IPS-18c (cell line): ENCODE measurements at regions not wholly inside any gene's neighbourhood (a gene's known extent, or its start where the extent isn't known, plus 50 kb on each side); places are given as distances from the start of the nearest gene placed in this dataset.

Experiments used
- H3K4me3 ChIP-seq: 2 replicates; pipeline ENCODE4 v1.7.0; 2013; ENCODE audit warnings: low read depth, mild to moderate bottlenecking, low read length, moderate library complexity; ENCODE audit not compliant: insufficient read depth
- H3K9me3 ChIP-seq: one replicate; pipeline ENCODE4 v1.6.1; 2013; ENCODE audit warnings: mild to moderate bottlenecking, low read length, moderate library complexity; ENCODE audit not compliant: control insufficient read depth, insufficient read depth

DNA sequence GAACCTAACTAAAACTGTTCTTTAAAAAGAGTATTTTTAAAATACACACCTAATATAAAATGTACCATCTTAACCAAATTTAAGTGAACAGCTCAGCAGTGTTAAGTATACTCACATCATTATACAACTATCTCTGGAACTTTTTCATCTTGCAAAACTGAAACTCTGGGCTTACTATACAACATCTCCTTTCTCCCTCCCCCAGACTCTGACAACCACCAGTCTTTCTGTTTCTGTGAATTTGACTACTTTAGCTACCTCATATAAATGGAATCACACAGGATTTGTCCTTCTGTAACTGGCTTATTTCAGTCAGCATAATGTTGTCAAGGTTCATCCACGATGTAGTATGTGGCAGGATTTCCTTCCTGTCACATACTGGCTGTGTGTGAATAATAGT lies 93.5 kb downstream of the FOXD1 start:
- Histone ChIP-seq H3K9me3 (no peaks in the 10 kb centered on the region), H3K4me3 (no peak overlapping the region)

DNA sequence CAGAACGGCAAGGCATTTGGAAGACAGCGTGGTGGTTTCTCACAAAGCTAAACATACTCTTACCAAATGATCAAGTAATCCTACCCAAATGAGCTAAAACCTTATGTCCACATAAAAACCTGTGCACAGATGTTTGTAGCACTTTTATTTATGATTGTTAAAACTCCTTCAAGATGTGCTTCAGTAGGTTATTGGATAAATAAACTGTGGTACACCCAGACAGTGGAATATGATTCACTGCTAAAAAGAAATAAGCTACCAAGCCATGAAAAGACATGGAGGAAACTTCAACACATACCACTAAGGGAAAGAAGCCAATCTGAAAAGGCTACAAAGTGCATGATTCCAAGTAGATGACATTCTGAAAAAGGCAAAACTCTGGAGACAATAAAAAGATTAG lies 94.2 kb downstream of the FOXD1 start:
- Histone ChIP-seq H3K9me3 (no peaks in the 10 kb centered on the region), H3K4me3 (no peak overlapping the region)

DNA sequence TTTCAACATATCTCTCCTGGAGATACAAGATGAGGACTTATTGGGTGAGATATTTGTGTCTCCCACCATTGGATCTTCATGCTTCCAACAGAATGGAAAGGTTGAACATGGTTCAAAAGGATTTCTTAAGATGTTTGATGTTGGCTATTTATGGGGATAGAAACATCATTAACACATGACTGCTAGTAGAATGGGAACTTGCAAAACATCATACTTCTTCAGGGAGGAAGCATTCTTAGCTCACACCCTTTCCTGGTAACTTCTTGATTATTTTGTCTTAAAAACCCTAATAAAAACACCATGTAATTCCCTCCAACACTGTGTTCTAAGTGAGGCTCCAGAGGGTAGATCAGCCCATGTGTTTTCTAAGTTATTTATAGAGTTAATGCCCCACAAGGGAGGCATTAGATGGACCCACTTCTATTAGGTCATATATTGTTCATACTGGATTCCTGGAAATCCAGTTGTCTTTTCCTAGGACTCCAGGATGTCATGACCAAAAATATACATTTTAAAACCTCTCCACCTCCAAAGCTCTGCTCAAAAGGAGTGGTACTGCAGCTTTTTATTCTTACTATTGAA lies 95.8 kb downstream of the FOXD1 start:
- Histone ChIP-seq H3K4me3 (no peak overlapping the region), H3K9me3 (peaks cover 3% of the 10 kb centered on the region)

DNA sequence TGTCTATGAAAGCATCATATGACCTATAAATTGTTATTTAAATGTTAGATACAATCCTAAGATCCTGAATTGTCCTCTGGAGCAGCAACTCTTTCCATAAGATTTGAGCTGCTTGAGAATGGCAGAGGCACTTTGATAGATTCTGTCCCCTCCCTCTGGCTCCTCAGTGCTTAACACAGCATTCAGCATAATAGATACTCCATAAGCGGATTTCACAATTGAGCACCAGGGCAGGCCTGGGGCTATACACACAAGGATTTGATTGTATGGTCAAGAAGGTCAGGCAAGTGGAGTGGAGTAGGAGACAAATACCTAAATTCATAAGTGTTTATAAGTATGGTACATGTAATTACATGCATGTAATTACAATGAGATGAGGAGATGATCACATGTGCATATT lies 96.3 kb downstream of the FOXD1 start:
- Histone ChIP-seq H3K9me3 (peaks cover 3% of the 10 kb centered on the region), H3K4me3 (no peak overlapping the region)

DNA sequence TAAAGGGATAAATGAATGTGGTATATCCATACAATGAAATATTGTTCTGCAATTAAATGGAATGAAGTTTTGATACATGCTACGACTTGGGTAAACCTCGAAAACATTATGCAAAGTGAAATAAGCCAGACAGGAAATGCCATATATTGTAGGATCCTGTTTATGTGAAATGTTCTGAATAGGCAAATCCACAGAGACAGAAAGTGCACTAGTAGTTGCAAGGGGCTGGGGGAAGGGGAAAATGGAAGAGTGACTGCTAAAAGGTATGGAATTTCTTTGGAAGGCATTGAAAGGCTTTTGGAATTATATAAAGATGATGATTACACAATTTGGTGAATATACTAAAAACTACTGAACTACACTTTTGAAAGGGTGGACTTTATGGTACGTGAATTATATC lies 97.0 kb downstream of the FOXD1 start:
- peaks cover 3% of the 10 kb centered on the region for H3K9me3 ChIP-seq
- no peak overlapping the region for H3K4me3 ChIP-seq

DNA sequence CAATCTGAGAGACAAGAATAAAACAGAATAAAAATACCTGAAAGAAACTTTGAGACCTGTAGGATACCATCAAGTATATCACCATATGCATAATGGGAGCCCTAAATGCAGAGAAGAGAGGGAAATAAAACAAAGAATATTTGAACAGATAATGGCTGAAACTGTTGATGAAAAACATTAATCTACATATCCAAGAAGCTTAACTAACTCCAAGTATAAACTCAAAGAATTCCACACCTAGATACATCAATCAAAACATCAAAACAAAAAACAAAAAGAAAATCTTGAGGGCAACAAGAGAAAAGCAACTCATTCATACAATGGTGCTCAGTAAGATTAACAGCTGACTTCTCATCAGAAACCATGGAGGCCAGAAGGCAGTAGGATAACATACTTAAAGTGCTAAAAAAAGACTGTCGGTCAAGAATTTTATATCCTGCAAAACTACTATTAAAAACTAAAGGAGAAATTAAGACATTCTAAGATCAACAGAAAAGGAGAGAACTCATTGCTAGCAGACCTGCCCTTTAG lies 101.6 kb downstream of the FOXD1 start:
- H3K4me3 ChIP-seq, result no peak overlapping the region
- peaks cover 3% of the 10 kb centered on the region for H3K9me3 ChIP-seq

DNA sequence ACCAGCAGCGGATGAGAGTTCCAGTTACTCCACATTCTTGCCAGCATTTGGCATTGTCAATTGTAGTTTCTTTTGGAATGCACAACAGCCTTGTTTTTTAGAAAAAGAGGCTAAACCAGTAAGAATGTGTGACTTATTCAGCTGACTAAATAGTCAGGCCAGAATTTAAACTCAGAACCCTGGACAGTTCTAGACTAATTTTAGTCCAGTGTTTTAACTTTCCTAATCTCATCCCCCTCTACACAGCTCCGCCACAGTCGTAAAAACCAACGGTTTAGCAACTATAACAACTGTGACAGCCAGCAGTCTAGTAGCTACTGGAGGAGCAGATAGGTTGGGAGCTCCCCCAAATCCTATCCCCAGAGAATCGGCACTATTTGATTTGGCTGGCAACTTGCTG lies 103.7 kb downstream of the FOXD1 start:
- peaks cover 3% of the 10 kb centered on the region for H3K9me3 ChIP-seq

DNA sequence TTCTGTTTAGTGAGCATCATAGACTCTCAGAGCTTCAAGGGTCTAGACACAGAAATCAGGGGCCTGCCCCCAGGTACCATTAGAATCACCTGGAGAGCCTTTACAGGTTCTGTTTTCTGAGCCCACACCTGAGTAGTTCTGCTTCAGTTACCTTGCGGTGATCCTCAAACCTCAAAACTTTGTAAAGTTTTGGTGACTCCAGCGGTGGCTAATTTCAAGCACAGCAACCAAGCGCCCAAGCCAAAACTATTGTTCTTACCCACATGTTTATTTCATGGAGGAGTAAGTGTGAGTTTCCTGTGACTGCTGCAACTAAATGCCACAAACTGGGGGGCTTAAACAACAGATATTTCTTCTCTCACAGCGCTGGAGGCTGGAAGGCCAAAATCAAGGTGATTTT lies 108.9 kb downstream of the FOXD1 start:
- H3K9me3 ChIP-seq, result no peaks in the 10 kb centered on the region

More for the DNA sequence above, 103.7 kb downstream of the FOXD1 start:
- no peak overlapping the region for H3K4me3 ChIP-seq

DNA sequence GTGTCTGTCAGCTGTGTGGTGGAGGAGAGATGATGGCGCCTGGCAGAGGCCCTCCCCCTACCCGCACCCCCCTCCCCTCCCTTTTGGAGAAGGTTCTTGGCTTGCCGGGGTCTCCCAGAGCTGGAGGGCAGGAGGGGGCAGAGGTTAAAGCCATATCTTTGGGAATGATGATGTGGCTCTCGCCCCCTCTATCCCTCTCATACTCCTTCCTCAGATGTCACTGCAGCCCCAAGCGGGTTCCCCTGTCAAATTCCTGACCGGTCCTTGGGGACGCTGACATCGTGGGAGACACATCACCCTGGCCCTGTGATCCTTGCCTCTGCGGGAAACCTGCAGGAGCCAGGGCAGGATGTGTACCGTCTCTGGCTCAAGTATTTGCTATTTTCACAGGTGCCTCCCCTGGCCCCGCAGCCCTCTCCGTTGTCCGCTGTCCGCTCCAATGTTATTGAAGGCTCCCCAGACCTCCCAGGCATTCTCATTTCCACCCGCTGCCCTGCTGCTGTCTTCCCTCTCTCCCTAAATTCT lies 109.5 kb downstream of the FOXD1 start:
- Histone ChIP-seq H3K4me3 (no peak overlapping the region), H3K9me3 (no peaks in the 10 kb centered on the region)

More for the DNA sequence above, 108.9 kb downstream of the FOXD1 start:
- H3K4me3 ChIP-seq, result no peak overlapping the region

DNA sequence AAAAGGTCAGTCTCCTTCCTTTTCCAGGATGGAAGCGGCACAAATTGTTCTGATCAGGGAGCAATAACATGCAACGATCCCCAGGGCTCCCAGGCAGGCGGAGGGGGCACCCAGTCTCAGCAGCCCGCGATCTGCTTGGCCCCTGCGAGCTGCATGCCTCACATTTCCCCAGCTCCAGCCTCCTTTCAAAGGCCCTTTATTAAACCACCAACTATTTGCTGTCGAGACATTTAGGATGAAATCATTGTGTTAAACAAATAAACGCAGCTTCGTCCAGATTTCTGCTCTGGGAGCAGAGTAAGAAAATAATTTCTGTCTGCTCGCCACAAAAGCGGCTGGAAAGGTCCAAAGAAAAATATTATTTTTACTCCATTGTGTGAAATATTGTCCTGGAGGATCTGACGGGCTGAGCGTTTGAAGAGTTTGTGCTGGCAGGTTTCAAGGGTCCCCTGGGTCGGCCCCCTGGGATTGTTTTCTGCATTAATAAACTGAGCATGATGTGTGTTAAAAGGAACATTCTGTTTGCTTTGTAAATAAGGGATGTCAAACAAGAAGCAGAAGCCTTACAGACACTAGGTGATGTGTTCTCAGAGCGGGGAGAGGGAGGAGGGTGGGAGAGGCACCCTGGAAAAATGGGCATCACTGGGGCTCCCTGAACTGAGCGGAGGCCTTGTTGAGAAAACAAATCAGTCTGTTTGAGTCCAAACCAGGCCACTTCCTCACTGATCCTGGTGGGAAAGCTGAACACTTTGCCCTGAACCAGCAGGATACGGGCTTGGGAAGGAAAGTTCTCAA lies 110.1 kb downstream of the FOXD1 start:
- Histone ChIP-seq H3K9me3 (no peaks in the 10 kb centered on the region), H3K4me3 (no peak overlapping the region)

DNA sequence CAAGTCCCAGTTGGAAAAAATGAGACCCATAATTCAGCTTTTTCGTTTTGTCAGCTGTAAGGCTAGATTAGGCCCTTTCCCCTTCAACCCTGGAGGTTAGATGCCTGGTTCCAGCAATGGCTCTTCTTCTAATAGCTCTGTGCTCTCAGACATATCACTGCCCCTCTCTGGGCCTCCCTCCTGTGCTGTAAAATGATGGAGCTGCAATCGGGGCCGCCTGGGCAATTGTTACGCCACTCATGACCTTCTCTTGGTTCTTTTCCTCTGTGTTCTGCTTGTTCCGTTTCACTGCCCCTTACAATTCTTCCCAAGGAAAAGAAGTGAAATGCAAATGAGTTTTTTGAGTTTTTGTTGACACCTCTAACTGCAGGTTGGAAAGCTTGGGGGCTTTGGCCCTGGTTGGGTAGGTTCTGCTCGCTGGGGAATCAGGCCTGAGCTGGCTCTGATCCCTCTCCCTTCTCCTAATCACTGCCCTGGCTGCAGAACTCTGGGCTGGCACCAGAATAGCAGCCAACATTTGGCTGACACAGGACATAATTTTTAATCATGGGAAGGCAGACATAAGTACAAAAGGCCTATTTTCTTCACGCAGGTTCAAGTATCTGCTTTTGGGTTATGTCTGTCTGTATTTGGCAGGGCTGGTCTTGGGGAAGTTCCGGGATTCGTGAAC lies 110.9 kb downstream of the FOXD1 start:
- no peak overlapping the region for H3K4me3 ChIP-seq
- H3K9me3 ChIP-seq, result no peaks in the 10 kb centered on the region

DNA sequence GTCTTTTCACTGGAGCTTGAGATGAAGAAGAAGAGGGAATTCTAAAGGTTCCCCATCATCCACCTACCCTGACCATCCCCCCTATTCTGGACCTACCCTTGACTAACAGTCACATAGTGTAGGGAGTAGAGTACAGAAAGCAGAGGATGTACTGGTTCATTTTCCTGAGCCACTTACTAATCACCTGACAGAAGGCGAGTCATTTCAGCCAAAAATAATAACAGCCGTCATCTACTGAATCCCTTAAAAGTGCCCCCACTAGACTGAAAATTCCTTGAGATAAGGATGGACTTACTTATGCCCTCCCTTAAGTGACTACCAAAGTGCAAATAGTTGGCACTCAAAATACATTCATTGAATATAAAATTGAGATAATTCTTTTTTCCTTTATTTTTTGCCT lies 112.2 kb downstream of the FOXD1 start:
- Histone ChIP-seq H3K4me3 (no peak overlapping the region), H3K9me3 (no peaks in the 10 kb centered on the region)

DNA sequence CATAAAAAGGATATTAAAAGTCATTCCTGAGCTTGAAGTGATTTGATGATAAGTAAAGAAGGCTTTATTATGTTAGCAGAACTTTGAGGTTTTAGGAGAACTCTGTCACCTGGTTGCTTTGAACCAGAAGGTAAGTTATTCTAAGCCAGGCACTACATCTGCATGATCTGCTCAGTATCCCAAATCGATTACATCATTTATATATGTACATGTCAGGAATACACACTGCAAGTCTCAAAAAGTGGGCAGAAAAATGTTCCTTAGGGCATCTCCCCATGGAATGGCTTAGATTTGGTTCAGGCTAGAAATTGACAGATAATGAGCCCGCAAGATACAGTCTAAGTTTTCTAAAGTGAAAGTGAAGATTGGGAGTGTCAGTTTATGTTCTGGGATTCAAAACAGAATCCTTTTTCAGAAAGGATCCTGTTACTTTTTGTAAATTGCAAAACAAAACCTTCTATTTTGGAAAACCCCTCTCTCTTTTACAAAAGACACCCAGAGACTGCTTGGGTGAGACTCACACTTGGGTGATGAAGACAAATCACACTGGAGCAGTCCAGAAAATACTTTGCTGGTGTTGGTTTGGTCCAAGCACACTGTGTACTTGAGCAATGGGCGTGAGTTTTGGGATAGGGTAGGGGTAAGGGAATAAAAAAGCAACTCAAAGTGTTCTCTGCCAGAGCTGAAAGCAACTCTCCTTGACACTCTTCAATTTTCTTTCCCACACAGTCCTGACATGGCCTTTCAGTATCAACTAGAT lies 114.5 kb downstream of the FOXD1 start:
- H3K4me3 ChIP-seq, result no peak overlapping the region
- H3K9me3 ChIP-seq, result no peaks in the 10 kb centered on the region

DNA sequence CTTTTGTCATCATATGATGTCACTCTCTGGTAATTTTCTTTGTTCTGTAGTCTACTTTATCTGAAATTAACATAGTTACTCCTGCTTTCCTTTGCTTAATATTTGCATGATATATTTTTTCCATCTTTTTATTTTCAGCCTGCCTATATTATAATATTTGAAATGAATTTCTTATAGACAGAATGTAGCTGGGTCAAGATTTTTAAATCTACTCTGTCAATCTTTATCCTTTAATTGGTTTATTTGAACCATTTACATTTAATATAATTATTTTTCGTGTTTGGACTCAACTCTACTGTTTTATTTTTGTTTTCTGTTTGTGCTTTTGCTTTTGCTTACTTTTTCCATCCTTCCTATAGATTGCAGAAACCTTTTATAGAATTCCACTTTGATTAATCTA lies 118.0 kb downstream of the FOXD1 start:
- Histone ChIP-seq H3K9me3 (no peaks in the 10 kb centered on the region), H3K4me3 (no peak overlapping the region)

DNA sequence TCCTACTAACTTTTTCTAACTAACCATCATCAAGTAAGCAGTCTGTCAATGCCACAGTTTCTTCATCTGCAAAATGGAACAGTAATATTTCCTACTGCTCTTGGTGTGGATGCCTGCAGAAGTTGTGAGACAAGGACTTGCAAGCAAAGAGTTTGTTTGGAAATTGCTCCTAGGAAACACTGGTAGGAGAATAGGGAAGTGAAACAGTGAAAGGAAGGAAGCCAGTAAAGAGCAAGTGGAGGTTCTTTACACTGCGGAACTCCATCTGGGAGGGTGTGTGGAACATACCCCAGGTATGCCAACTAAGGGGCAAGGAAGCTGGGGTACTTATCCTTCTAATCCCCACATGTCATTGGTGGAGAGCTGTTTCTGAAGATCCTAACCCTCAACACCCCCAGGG lies 119.9 kb downstream of the FOXD1 start:
- Histone ChIP-seq H3K9me3 (no peaks in the 10 kb centered on the region), H3K4me3 (no peak overlapping the region; the same call in 1 of the 2 replicates)

DNA sequence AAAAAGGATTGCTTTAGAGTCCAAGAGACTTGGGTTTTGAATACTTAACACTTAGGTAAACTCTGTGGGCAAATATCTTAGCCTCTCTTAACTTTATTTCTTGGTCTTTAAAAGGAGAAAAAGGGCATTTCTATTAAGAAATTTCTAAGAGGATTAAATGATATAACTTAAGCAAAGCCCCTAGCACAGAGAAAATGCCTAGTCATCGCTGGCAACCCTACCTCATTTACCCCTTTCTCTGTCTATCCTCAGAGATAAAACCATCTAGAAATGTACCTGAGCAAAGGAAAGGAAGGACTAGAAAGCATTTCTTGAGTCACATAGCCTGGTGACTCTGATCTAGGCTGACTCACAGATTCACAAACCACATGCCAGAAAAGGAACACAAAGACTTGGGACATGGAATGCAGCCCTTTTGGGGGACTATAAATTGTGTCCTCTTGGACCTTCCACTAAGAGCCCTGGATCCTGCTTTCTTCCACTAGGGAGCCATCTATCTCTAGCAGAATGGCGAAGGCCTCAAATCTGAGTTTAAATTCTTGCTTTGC lies 120.6 kb downstream of the FOXD1 start:
- Histone ChIP-seq H3K9me3 (no peaks in the 10 kb centered on the region), H3K4me3 (no peak overlapping the region)

DNA sequence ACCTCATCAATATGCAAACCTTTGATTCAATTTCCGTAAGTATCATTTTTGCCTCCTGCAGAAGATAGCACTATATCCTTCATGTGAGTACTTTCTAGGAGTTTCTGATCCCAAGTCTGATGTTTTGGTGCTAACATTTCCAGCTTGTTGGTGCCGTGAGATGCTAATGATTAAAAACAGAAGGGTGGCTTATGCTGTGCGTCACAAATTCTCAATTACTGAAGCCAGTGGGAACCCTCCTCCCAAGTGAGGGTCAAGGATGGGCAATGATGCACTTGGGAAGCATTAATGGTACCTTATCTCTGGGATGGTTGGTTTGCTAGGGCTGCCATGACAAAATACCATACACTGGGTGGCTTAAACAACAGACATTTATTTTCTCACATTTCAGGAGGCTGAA lies 123.0 kb downstream of the FOXD1 start:
- Histone ChIP-seq H3K9me3 (no peaks in the 10 kb centered on the region), H3K4me3 (no peak overlapping the region)
